ENCODE measurements at regions not wholly inside any gene's neighbourhood (a gene's known extent, or its start where the extent isn't known, plus 50 kb on each side); places are given as distances from the start of the nearest gene placed in this dataset.

DNA sequence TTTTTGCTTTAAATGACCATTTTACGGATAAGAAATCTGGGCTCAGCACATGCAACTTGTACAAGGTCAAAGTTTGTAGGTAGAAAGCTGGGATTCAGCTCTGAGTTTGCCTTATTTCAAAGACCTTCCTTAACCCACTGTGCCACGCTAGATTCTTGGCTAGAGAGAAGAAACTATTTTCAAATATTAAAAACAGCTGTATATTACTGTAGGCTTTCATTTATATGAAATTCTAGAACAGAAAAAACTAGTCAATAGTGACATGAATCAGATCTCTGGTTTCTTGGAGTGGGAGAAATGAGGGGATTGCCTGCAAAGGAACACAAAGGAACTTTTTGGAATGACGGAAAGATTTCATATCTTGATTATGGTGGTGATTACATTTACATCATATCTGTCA, 53.0 kb upstream of the C1GALT1 start:
- H3K4ac ChIP-seq (replicated peaks; ENCODE audit: insufficient read length, low read depth, low read length), result no peak overlapping the region
- CTCF ChIA-PET (ENCODE audit: partially characterized antibody), result interaction anchor here (1.1 kb wide), 2 partner anchors 101 to 295 kb away, joined by 3 read pairs; no protein-coding TSS in a partner anchor
- H2BK15ac ChIP-seq (ENCODE audit: low read length), result no peak overlapping the region
- H2AFZ ChIP-seq (ENCODE audit: low read length), result no peak overlapping the region
- H2BK12ac ChIP-seq (ENCODE audit: low read depth, low read length), result no peak overlapping the region
- no peaks in the 10 kb centered on the region for H4K20me1 ChIP-seq (replicated peaks in 1 of 2; ENCODE audit: control insufficient read depth in 1 of 2, insufficient read depth in 2 of 2, low read length in 2 of 2)
- H3K56ac ChIP-seq (replicated peaks; ENCODE audit: insufficient read length, low read depth, low read length), result no peak overlapping the region
- no peak overlapping the region for H2BK20ac ChIP-seq (ENCODE audit: low read length)
- FAIRE-seq (no peak), DNase-seq (ENCODE audit: low read depth in 1 of 2, low spot score in 2 of 2) (no peak)
- H3K23ac ChIP-seq (ENCODE audit: insufficient read length), result no peak overlapping the region
- no peaks in the 10 kb centered on the region for H3K79me1 ChIP-seq (ENCODE audit: low read depth, low read length)
- no peak overlapping the region for H3K18ac ChIP-seq (ENCODE audit: extremely low read depth, low read length)
- no peaks in the 10 kb centered on the region for H3K36me3 ChIP-seq (ENCODE audit: control insufficient read depth in 2 of 4, insufficient read depth in 4 of 4, low read length in 3 of 4)
- no peaks in the 10 kb centered on the region for H3K9me3 ChIP-seq (ENCODE audit: insufficient read depth in 2 of 2, low read depth in 1 of 2, low read length in 1 of 2)
- TF ChIP-seq PHF8 (conservative IDR thresholded peaks at IDR 0.05; ENCODE audit: low read depth, low read length), result no peak
- TF ChIP-seq POLR2AphosphoS5 (IDR thresholded peaks at IDR 0.05; ENCODE audit: low read depth, low read length), result no peak
- H4K91ac ChIP-seq (replicated peaks; ENCODE audit: insufficient read length, low read length), result no peak overlapping the region
- no peak overlapping the region for H4K8ac ChIP-seq (ENCODE audit: extremely low read depth, insufficient read depth, low read length)
- no peak overlapping the region for H3K27ac ChIP-seq (ENCODE audit: low read depth, low read length)
- WGBS, 2 experiments (ENCODE audit: extremely low coverage in 1 of 2, insufficient coverage in 1 of 2, insufficient read length in 1 of 2, insufficient replicate concordance in 2 of 2, low coverage in 1 of 2, low lambda C conversion rate in 2 of 2, missing lambda C conversion rate in 1 of 2), result 90% methylated on average over 3 of the region's 3 CpGs; no CpG with 5 or more reads in 1 of the 2 experiments
- H4K5ac ChIP-seq (ENCODE audit: insufficient read length, low read depth, low read length), result no peak overlapping the region
- H3K4me2 ChIP-seq (ENCODE audit: insufficient read depth in 1 of 2, low read depth in 2 of 2, low read length in 2 of 2), result no peak overlapping the region
- no peaks in the 10 kb centered on the region for H3K27me3 ChIP-seq (replicated peaks in 1 of 4; ENCODE audit: control insufficient read depth in 3 of 4, extremely low read depth in 1 of 4, insufficient read depth in 3 of 4, low read length in 3 of 4)
- H2BK120ac ChIP-seq (replicated peaks; ENCODE audit: low read depth, low read length), result no peak overlapping the region
- H3K14ac ChIP-seq (ENCODE audit: insufficient read length), result no peak overlapping the region
- no peak overlapping the region for H3K4me3 ChIP-seq (ENCODE audit: extremely low read depth in 1 of 4, insufficient read depth in 2 of 4, low read depth in 3 of 4, low read length in 4 of 4)
- H3K9ac ChIP-seq (replicated peaks in 1 of 4; ENCODE audit: extremely low read depth in 1 of 4, low read depth in 3 of 4, low read length in 3 of 4), result no peak overlapping the region
- H3K4me1 ChIP-seq (replicated peaks in 1 of 4; ENCODE audit: control insufficient read depth in 3 of 4, insufficient read depth in 4 of 4, low read length in 3 of 4), result peaks cover 0 to 6% (median 5%) of the 10 kb centered on the region in 4 experiments; a peak in 4 of 7 replicates
- POLR2A ChIA-PET (ENCODE audit: partially characterized antibody), result no interaction called here
- no peak overlapping the region for H2BK5ac ChIP-seq (ENCODE audit: low read depth, low read length)
- H2AK5ac ChIP-seq (ENCODE audit: low read depth, low read length), result no peak overlapping the region
- H3K79me2 ChIP-seq (ENCODE audit: control insufficient read depth in 1 of 2, insufficient read depth in 2 of 2, low read length in 2 of 2), result no peaks in the 10 kb centered on the region
- H3K23me2 ChIP-seq (ENCODE audit: low read depth, low read length), result no peaks in the 10 kb centered on the region
